ENCODE measurements at regions not wholly inside any gene's neighbourhood (a gene's known extent, or its start where the extent isn't known, plus 50 kb on each side); places are given as distances from the start of the nearest gene placed in this dataset.

DNA sequence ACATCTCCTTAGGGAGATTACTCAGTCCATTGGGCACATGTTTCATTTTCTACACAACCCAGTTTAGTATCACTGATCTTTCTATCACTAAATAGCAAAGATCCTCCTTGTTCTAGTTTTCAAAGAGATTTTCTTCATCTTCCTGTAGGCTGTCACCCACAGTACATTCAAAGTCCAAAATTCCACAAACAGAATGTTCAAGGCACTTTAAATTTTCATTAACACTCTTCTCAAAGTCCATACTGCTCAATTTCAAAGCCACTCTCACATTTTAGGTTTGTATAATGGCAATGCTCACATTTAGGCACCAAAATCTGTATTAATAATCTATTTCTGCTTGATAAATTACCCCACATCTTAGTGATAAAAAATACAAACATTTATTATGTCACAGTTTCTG is 152.8 kb downstream of the FSIP2 start:
- no peaks in the 10 kb centered on the region for H3K36me3 ChIP-seq (ENCODE audit: control insufficient read depth, insufficient read depth, low read length)
- H3K4me1 ChIP-seq (ENCODE audit: control insufficient read depth, insufficient read depth, low read length) = no peaks in the 10 kb centered on the region
- no peaks in the 10 kb centered on the region for H3K27me3 ChIP-seq (ENCODE audit: control insufficient read depth, insufficient read depth, low read length)
- no peak overlapping the region for H3K27ac ChIP-seq (ENCODE audit: low read depth, low read length)
- no peak overlapping the region for H3K4me3 ChIP-seq (ENCODE audit: low read length)
- no peak overlapping the region for H3K9ac ChIP-seq (ENCODE audit: low read length)

GRCh38 chr2:185891804-185892411 is 153.3 kb downstream of the FSIP2 start:
- H3K9ac ChIP-seq (ENCODE audit: low read length) = no peak overlapping the region
- H3K4me3 ChIP-seq (ENCODE audit: low read length) = no peak overlapping the region
- H3K27me3 ChIP-seq (ENCODE audit: control insufficient read depth, insufficient read depth, low read length) = no peaks in the 10 kb centered on the region
- H3K36me3 ChIP-seq (ENCODE audit: control insufficient read depth, insufficient read depth, low read length) = no peaks in the 10 kb centered on the region
- no peaks in the 10 kb centered on the region for H3K4me1 ChIP-seq (ENCODE audit: control insufficient read depth, insufficient read depth, low read length)
- no peak overlapping the region for H3K27ac ChIP-seq (ENCODE audit: low read depth, low read length)

DNA sequence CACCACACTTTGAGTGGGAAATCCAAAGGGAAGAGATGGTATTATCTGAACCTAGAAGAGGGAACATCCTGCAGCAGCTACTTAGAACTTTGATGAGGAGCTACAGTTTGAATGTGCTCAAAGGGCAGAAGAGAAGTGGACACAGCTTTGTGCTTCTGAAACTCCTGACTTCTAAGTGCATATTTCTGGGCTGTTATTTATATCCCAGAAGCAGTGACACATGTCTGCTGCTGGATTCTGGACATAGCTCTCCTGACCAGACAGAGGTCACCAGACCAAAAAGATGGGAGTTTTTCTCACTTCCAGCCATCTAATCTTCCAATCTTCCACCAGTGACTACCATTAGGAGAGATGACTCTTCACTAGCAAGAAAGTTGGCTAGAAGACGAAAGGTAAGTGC is 153.9 kb downstream of the FSIP2 start:
- Histone ChIP-seq H3K4me1 (ENCODE audit: control insufficient read depth, insufficient read depth, low read length) (no peaks in the 10 kb centered on the region), H3K27me3 (ENCODE audit: control insufficient read depth, insufficient read depth, low read length) (no peaks in the 10 kb centered on the region), H3K4me3 (ENCODE audit: low read length) (no peak overlapping the region), H3K36me3 (ENCODE audit: control insufficient read depth, insufficient read depth, low read length) (no peaks in the 10 kb centered on the region), H3K27ac (ENCODE audit: low read depth, low read length) (no peak overlapping the region), H3K9ac (ENCODE audit: low read length) (no peak overlapping the region)

- H3K27ac ChIP-seq (ENCODE audit: low read depth, low read length) = no peak overlapping the region
- no peaks in the 10 kb centered on the region for H3K27me3 ChIP-seq (ENCODE audit: control insufficient read depth, insufficient read depth, low read length)
- H3K36me3 ChIP-seq (ENCODE audit: control insufficient read depth, insufficient read depth, low read length) = no peaks in the 10 kb centered on the region
- no peak overlapping the region for H3K4me3 ChIP-seq (ENCODE audit: low read length)
- H3K9ac ChIP-seq (ENCODE audit: low read length) = no peak overlapping the region
- no peaks in the 10 kb centered on the region for H3K4me1 ChIP-seq (ENCODE audit: control insufficient read depth, insufficient read depth, low read length)
Measured at GRCh38 chr2:185894223-185894622, 155.6 kb downstream of the FSIP2 start.

DNA sequence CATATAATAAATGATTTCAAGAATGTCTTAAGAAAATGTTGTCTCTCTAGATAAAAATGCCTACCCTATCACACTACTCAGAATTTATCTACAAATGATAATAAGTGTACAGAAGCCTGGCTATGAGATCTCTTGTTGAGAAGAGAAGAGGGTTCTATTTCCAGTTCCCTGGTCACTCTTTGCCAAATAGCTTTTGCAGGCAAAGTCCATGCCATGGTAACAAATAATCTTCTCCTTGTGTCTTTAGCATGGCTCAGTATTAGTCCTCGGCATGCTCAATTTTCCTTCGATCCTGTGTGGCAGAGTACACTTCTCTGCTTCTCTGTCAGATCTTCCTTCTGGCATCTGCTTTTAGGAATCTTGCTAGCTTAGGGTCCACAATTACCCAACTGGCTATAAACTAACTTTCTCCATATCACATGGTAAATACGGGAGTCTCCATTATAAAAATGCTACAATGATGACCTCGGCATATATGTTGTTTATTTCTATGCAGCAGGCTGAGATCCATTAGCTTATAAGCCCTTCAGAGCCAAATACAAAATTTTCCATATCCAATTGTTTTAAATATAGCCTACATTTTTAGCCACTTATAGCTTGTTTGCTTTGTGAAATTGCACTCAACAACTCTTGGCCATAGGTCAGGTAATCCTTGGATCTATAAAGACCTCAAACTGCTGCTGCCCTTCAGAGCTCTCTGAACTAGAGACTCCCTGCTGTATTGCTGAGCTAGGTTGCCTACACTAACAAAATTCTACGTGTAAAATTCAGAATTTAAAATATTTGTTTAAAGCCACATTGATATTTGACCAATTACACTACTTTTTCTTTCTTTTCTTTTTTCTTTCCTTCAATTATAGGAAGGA is 157.5 kb downstream of the FSIP2 start:
- Histone ChIP-seq H3K36me3 (ENCODE audit: control insufficient read depth, insufficient read depth, low read length) (no peaks in the 10 kb centered on the region), H3K27ac (ENCODE audit: low read depth, low read length) (no peak overlapping the region), H3K9ac (ENCODE audit: low read length) (no peak overlapping the region), H3K27me3 (ENCODE audit: control insufficient read depth, insufficient read depth, low read length) (no peaks in the 10 kb centered on the region), H3K4me1 (ENCODE audit: control insufficient read depth, insufficient read depth, low read length) (no peaks in the 10 kb centered on the region), H3K4me3 (ENCODE audit: low read length) (no peak overlapping the region)

DNA sequence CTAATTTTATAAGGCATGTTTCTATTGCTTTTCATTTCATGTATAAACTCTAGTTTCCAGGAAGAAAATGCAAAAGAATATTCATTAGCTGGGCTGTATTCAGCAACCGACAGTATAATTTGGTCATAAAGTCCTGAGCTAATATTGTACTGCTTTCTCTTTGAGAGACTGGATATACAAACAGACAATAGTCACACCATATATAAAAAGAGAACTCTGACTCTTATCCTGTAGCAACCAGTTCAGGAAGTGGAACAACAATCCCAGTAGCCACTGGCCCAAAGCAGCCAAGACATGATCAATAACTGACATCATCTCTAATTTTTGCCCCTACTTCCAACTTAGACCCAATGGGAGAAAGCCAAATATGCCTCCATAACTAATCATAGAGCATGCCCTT is 160.8 kb downstream of the FSIP2 start:
- Histone ChIP-seq H3K36me3 (ENCODE audit: control insufficient read depth, insufficient read depth, low read length) (no peaks in the 10 kb centered on the region), H3K9ac (ENCODE audit: low read length) (no peak overlapping the region), H3K4me1 (ENCODE audit: control insufficient read depth, insufficient read depth, low read length) (no peaks in the 10 kb centered on the region), H3K4me3 (ENCODE audit: low read length) (no peak overlapping the region), H3K27ac (ENCODE audit: low read depth, low read length) (no peak overlapping the region), H3K27me3 (ENCODE audit: control insufficient read depth, insufficient read depth, low read length) (no peaks in the 10 kb centered on the region)

- no peaks in the 10 kb centered on the region for H3K27me3 ChIP-seq (ENCODE audit: control insufficient read depth, insufficient read depth, low read length)
Measured at GRCh38 chr2:185919155-185919554, 180.6 kb downstream of the FSIP2 start.

GRCh38 chr2:185921048-185921756 is 182.6 kb downstream of the FSIP2 start:
- no peaks in the 10 kb centered on the region for H3K4me1 ChIP-seq (ENCODE audit: control insufficient read depth, insufficient read depth, low read length)
- no peaks in the 10 kb centered on the region for H3K27me3 ChIP-seq (ENCODE audit: control insufficient read depth, insufficient read depth, low read length)
- no peak overlapping the region for H3K4me3 ChIP-seq (ENCODE audit: low read length)
- H3K27ac ChIP-seq (ENCODE audit: low read depth, low read length) = no peak overlapping the region
- no peak overlapping the region for H3K9ac ChIP-seq (ENCODE audit: low read length)
- no peaks in the 10 kb centered on the region for H3K36me3 ChIP-seq (ENCODE audit: control insufficient read depth, insufficient read depth, low read length)

More at GRCh38 chr2:185919155-185919554, 180.6 kb downstream of the FSIP2 start:
- Histone ChIP-seq H3K27ac (ENCODE audit: low read depth, low read length) (no peak overlapping the region), H3K36me3 (ENCODE audit: control insufficient read depth, insufficient read depth, low read length) (no peaks in the 10 kb centered on the region), H3K4me1 (ENCODE audit: control insufficient read depth, insufficient read depth, low read length) (no peaks in the 10 kb centered on the region), H3K9ac (ENCODE audit: low read length) (no peak overlapping the region), H3K4me3 (ENCODE audit: low read length) (no peak overlapping the region)

- Histone ChIP-seq H3K27me3 (ENCODE audit: control insufficient read depth, insufficient read depth, low read length) (no peaks in the 10 kb centered on the region), H3K27ac (ENCODE audit: low read depth, low read length) (no peak overlapping the region), H3K4me1 (ENCODE audit: control insufficient read depth, insufficient read depth, low read length) (no peaks in the 10 kb centered on the region), H3K36me3 (ENCODE audit: control insufficient read depth, insufficient read depth, low read length) (no peaks in the 10 kb centered on the region), H3K4me3 (ENCODE audit: low read length) (no peak overlapping the region), H3K9ac (ENCODE audit: low read length) (no peak overlapping the region)
Measured at GRCh38 chr2:185934232-185934631, 195.6 kb downstream of the FSIP2 start.

GRCh38 chr2:185939858-185940257 is 201.3 kb downstream of the FSIP2 start:
- Histone ChIP-seq H3K27me3 (ENCODE audit: control insufficient read depth, insufficient read depth, low read length) (no peaks in the 10 kb centered on the region), H3K36me3 (ENCODE audit: control insufficient read depth, insufficient read depth, low read length) (peaks cover 2% of the 10 kb centered on the region), H3K9ac (ENCODE audit: low read length) (no peak overlapping the region), H3K27ac (ENCODE audit: low read depth, low read length) (no peak overlapping the region), H3K4me1 (ENCODE audit: control insufficient read depth, insufficient read depth, low read length) (no peaks in the 10 kb centered on the region), H3K4me3 (ENCODE audit: low read length) (no peak overlapping the region)

GRCh38 chr2:185942855-185943254 is 204.3 kb downstream of the FSIP2 start:
- Histone ChIP-seq H3K27ac (ENCODE audit: low read depth, low read length) (no peak overlapping the region), H3K36me3 (ENCODE audit: control insufficient read depth, insufficient read depth, low read length) (peaks cover 2% of the 10 kb centered on the region), H3K4me1 (ENCODE audit: control insufficient read depth, insufficient read depth, low read length) (no peaks in the 10 kb centered on the region)

DNA sequence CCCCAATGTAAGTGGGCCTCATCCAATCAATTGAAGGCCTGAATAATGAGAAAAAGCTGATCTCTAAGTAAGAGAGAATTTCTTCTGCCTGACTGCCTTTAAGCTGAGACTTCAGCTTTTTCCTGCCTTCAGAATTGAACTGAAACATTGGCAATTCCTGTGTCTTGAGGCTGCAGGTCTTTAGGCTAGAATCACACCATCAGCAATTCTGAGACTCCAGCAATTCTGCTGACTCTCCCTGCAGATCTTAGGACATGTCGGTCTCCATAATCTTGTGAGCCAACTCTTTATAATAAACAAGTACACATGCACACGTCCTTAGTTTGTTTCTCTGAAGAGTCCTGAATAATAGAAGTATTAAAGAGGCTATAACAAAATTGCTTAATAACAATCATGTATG is 209.1 kb downstream of the FSIP2 start:
- no peak overlapping the region for H3K4me3 ChIP-seq (ENCODE audit: low read length)

More at GRCh38 chr2:185942855-185943254, 204.3 kb downstream of the FSIP2 start:
- Histone ChIP-seq H3K4me3 (ENCODE audit: low read length) (no peak overlapping the region), H3K27me3 (ENCODE audit: control insufficient read depth, insufficient read depth, low read length) (no peaks in the 10 kb centered on the region), H3K9ac (ENCODE audit: low read length) (no peak overlapping the region)

More for the DNA sequence above, 209.1 kb downstream of the FSIP2 start:
- Histone ChIP-seq H3K27me3 (ENCODE audit: control insufficient read depth, insufficient read depth, low read length) (no peaks in the 10 kb centered on the region), H3K36me3 (ENCODE audit: control insufficient read depth, insufficient read depth, low read length) (no peaks in the 10 kb centered on the region), H3K27ac (ENCODE audit: low read depth, low read length) (no peak overlapping the region), H3K4me1 (ENCODE audit: control insufficient read depth, insufficient read depth, low read length) (no peaks in the 10 kb centered on the region), H3K9ac (ENCODE audit: low read length) (no peak overlapping the region)

All from rectal smooth muscle tissue (tissue), 1 donor.